ENCODE measurements at regions not wholly inside any gene's neighbourhood (a gene's known extent, or its start where the extent isn't known, plus 50 kb on each side); places are given as distances from the start of the nearest gene placed in this dataset.
"Not testable (repeated sequence)": the region's sequence is repeated elsewhere in the genome, so short reads cannot be mapped to it uniquely, and the experiment has no call there.

GRCh38 chr7:32668387-32669097 is 173.3 kb downstream of the AVL9 start:
- TF ChIP-seq, protein P1, sequence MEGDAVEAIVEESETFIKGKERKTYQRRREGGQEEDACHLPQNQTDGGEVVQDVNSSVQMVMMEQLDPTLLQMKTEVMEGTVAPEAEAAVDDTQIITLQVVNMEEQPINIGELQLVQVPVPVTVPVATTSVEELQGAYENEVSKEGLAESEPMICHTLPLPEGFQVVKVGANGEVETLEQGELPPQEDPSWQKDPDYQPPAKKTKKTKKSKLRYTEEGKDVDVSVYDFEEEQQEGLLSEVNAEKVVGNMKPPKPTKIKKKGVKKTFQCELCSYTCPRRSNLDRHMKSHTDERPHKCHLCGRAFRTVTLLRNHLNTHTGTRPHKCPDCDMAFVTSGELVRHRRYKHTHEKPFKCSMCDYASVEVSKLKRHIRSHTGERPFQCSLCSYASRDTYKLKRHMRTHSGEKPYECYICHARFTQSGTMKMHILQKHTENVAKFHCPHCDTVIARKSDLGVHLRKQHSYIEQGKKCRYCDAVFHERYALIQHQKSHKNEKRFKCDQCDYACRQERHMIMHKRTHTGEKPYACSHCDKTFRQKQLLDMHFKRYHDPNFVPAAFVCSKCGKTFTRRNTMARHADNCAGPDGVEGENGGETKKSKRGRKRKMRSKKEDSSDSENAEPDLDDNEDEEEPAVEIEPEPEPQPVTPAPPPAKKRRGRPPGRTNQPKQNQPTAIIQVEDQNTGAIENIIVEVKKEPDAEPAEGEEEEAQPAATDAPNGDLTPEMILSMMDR (conservative IDR thresholded peaks at IDR 0.05; ENCODE audit: low read depth, low read length) = not testable (repeated sequence)
- TF ChIP-seq POLR2A (IDR thresholded peaks at IDR 0.05; ENCODE audit: low read depth, low read length); RFX5 (IDR thresholded peaks at IDR 0.05; ENCODE audit: low read depth, low read length); RCOR1 (IDR thresholded peaks at IDR 0.05; ENCODE audit: insufficient replicate concordance, low read length); RAD21 (IDR thresholded peaks at IDR 0.05; ENCODE audit: low read length); SMC3 (IDR thresholded peaks at IDR 0.05; ENCODE audit: low read depth, low read length); MXI1 (IDR thresholded peaks at IDR 0.05; ENCODE audit: borderline replicate concordance, low read depth, low read length); CEBPB (IDR thresholded peaks at IDR 0.05; ENCODE audit: low read depth, low read length); BHLHE40 (IDR thresholded peaks at IDR 0.05; ENCODE audit: low read depth, low read length); MAZ (IDR thresholded peaks at IDR 0.05; ENCODE audit: borderline replicate concordance, low read depth, low read length): not testable (repeated sequence)
- TF ChIP-seq, protein P2, sequence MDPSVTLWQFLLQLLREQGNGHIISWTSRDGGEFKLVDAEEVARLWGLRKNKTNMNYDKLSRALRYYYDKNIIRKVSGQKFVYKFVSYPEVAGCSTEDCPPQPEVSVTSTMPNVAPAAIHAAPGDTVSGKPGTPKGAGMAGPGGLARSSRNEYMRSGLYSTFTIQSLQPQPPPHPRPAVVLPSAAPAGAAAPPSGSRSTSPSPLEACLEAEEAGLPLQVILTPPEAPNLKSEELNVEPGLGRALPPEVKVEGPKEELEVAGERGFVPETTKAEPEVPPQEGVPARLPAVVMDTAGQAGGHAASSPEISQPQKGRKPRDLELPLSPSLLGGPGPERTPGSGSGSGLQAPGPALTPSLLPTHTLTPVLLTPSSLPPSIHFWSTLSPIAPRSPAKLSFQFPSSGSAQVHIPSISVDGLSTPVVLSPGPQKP (IDR thresholded peaks at IDR 0.05; ENCODE audit: borderline replicate concordance, low read depth, low read length) = not testable (repeated sequence)
